ENCODE measurements at regions not wholly inside any gene's neighbourhood (a gene's known extent, or its start where the extent isn't known, plus 50 kb on each side); places are given as distances from the start of the nearest gene placed in this dataset.

GRCh38 chrX:18099745-18100144 is 120.9 kb downstream of the BEND2 start:
- ATAC-seq (ENCODE audit: low read depth) (no peak), DNase-seq (no peak)
- no peak overlapping the region for H3K9ac ChIP-seq (ENCODE audit: low read depth, low read length)
- no peak overlapping the region for H4K91ac ChIP-seq (ENCODE audit: insufficient read depth, low read depth, low read length)
- no peak overlapping the region for H3K4me3 ChIP-seq (ENCODE audit: insufficient read depth, low read depth, low read length)
- H3K18ac ChIP-seq (ENCODE audit: low read depth, low read length) = no peak overlapping the region
- H3K14ac ChIP-seq (replicated peaks; ENCODE audit: low read depth, low read length) = no peak overlapping the region
- H3K9me3 ChIP-seq (ENCODE audit: control insufficient read depth, insufficient read depth, low read length) = 0 out of 2 replicates have a peak, but pooled peaks cover 1% of the 10 kb centered on the region
- no peak overlapping the region for H2BK15ac ChIP-seq (ENCODE audit: low read depth, low read length)
- WGBS, 2 experiments (ENCODE audit: extremely low coverage in 2 of 2, insufficient read length in 1 of 2) = no CpG with 5 or more reads among the region's 6 CpGs
- CTCF ChIA-PET = no interaction called here
- no peak overlapping the region for H3K56ac ChIP-seq (ENCODE audit: extremely low read depth, insufficient read depth, low read length)
- H3K4me2 ChIP-seq (ENCODE audit: low read depth, low read length) = no peak overlapping the region
- H3K27ac ChIP-seq (ENCODE audit: insufficient read depth, low read length) = no peak overlapping the region
- BruUV-seq (replicated peaks) = no TSS peak
- no peaks in the 10 kb centered on the region for H3K79me1 ChIP-seq (ENCODE audit: low read depth in 1 of 2, low read length in 2 of 2)
- no peak overlapping the region for H2BK20ac ChIP-seq (ENCODE audit: low read depth, low read length)
- dilution Hi-C loops (cut with HindIII; ENCODE audit: low sequenced_read_pairs, unreplicated experiment) = no loop called here
- no peak overlapping the region for H4K8ac ChIP-seq (ENCODE audit: low read depth in 2 of 2, low read length in 2 of 2)
- H3K4me1 ChIP-seq (ENCODE audit: control insufficient read depth, insufficient read depth, low read length) = no peaks in the 10 kb centered on the region
- in situ Hi-C loops (cut with MboI; ENCODE audit: low sequenced_read_pairs) = no loop called here
- no peaks in the 10 kb centered on the region for H3K36me3 ChIP-seq (ENCODE audit: control insufficient read depth, insufficient read depth, low read length)
- intact Hi-C loops (cut with micrococcal nuclease) = no loop called here
- no peak overlapping the region for H2BK5ac ChIP-seq (ENCODE audit: low read depth, low read length, poor library complexity, severe bottlenecking)
- H2AFZ ChIP-seq (replicated peaks; ENCODE audit: low read length, poor library complexity) = no peak overlapping the region
- no peak overlapping the region for H3K23ac ChIP-seq (ENCODE audit: low read depth, low read length)
- H2AK5ac ChIP-seq (ENCODE audit: low read depth, low read length) = no peak overlapping the region
- POLR2A ChIA-PET (ENCODE audit: unreplicated experiment) = no interaction called here
- no peaks in the 10 kb centered on the region for H3K27me3 ChIP-seq (ENCODE audit: control insufficient read depth, insufficient read depth, low read length)
- no peak overlapping the region for H4K5ac ChIP-seq (ENCODE audit: low read depth, low read length)
- no peak for TF ChIP-seq RFX5 (IDR thresholded peaks at IDR 0.05; ENCODE audit: low read depth, low read length)
- H4K20me1 ChIP-seq (ENCODE audit: insufficient read depth, low read length) = no peaks in the 10 kb centered on the region
- no peak overlapping the region for H2AK9ac ChIP-seq (replicated peaks; ENCODE audit: low read depth, low read length, poor library complexity)
- H3K9me1 ChIP-seq (ENCODE audit: insufficient read depth, low read length) = no peaks in the 10 kb centered on the region
- H3K4ac ChIP-seq (ENCODE audit: low read depth, low read length) = no peak overlapping the region
- H2BK120ac ChIP-seq (ENCODE audit: low read depth, low read length) = no peak overlapping the region

All from IMR-90 (cell line).